ENCODE measurements at regions not wholly inside any gene's neighbourhood (a gene's known extent, or its start where the extent isn't known, plus 50 kb on each side); places are given as distances from the start of the nearest gene placed in this dataset.

- no peak for ATAC-seq
These were observed 318.7 kb downstream of the TMEM161B start for GRCh38 chr5:87949676-87950631.

GRCh38 chr5:87948486-87948885 is 320.2 kb downstream of the TMEM161B start:
- Histone ChIP-seq H3K4me1 (ENCODE audit: control insufficient read depth, insufficient read depth, low read length) (no peaks in the 10 kb centered on the region), H3K9me3 (ENCODE audit: control insufficient read depth, insufficient read depth, low read depth, low read length) (no peaks in the 10 kb centered on the region), H3K27me3 (ENCODE audit: control insufficient read depth, insufficient read depth, low read length) (no peaks in the 10 kb centered on the region), H3K36me3 (ENCODE audit: control insufficient read depth, insufficient read depth, low read length) (no peaks in the 10 kb centered on the region), H3K4me3 (ENCODE audit: low read depth in 2 of 2, low read length in 2 of 2) (no peak overlapping the region), H3K27ac (ENCODE audit: low read length) (no peak overlapping the region)
- no peak for TF ChIP-seq POLR2AphosphoS5 (IDR thresholded peaks at IDR 0.05; ENCODE audit: low read depth, low read length)
- TF ChIP-seq SIN3A (IDR thresholded peaks at IDR 0.05; ENCODE audit: borderline replicate concordance, insufficient read depth, low read depth, low read length), result no peak
- no peak for TF ChIP-seq CTCF (IDR thresholded peaks at IDR 0.05)
- TF ChIP-seq TCF7L2 (IDR thresholded peaks at IDR 0.05; ENCODE audit: low read depth, low read length), result no peak
- no peak for TF ChIP-seq REST (IDR thresholded peaks at IDR 0.05; ENCODE audit: insufficient read depth in 1 of 2, low read depth in 2 of 2, low read length in 1 of 2)
- in situ Hi-C loops (cut with HindIII; ENCODE audit: low pct_unique_long_range_greater_than_20kb, low sequenced_read_pairs), result no loop called here
- no TSS peak for BruUV-seq (replicated peaks)
- intact Hi-C loops (cut with micrococcal nuclease; ENCODE audit: unreplicated experiment), result no loop called here
- ATAC-seq, result no peak
- POLR2A ChIA-PET, result no interaction called here
- CTCF ChIA-PET, result no interaction called here
- DNase-seq (ENCODE audit: low read depth, low spot score), result no peak

More at GRCh38 chr5:87949676-87950631, 318.7 kb downstream of the TMEM161B start:
- in situ Hi-C loops (cut with HindIII; ENCODE audit: low pct_unique_long_range_greater_than_20kb, low sequenced_read_pairs), result no loop called here
- ChIA-PET POLR2A (no interaction called here), CTCF (no interaction called here)
- Histone ChIP-seq H3K36me3 (ENCODE audit: control insufficient read depth, insufficient read depth, low read length) (no peaks in the 10 kb centered on the region), H3K4me1 (ENCODE audit: control insufficient read depth, insufficient read depth, low read length) (no peaks in the 10 kb centered on the region), H3K27ac (ENCODE audit: low read length) (no peak overlapping the region), H3K9me3 (ENCODE audit: control insufficient read depth, insufficient read depth, low read depth, low read length) (no peaks in the 10 kb centered on the region), H3K4me3 (ENCODE audit: low read depth in 2 of 2, low read length in 2 of 2) (no peak overlapping the region), H3K27me3 (ENCODE audit: control insufficient read depth, insufficient read depth, low read length) (no peaks in the 10 kb centered on the region)
- BruUV-seq (replicated peaks), result no TSS peak
- no peak for DNase-seq (ENCODE audit: low read depth, low spot score)
- intact Hi-C loops (cut with micrococcal nuclease; ENCODE audit: unreplicated experiment), result no loop called here
- TF ChIP-seq POLR2AphosphoS5 (IDR thresholded peaks at IDR 0.05; ENCODE audit: low read depth, low read length), result no peak

- in situ Hi-C loops (cut with HindIII; ENCODE audit: low pct_unique_long_range_greater_than_20kb, low sequenced_read_pairs), result no loop called here
- Histone ChIP-seq H3K9me3 (ENCODE audit: control insufficient read depth, insufficient read depth, low read depth, low read length) (no peaks in the 10 kb centered on the region), H3K27me3 (ENCODE audit: control insufficient read depth, insufficient read depth, low read length) (no peaks in the 10 kb centered on the region), H3K4me1 (ENCODE audit: control insufficient read depth, insufficient read depth, low read length) (no peaks in the 10 kb centered on the region), H3K4me3 (ENCODE audit: low read depth in 2 of 2, low read length in 2 of 2) (no peak overlapping the region), H3K27ac (ENCODE audit: low read length) (no peak overlapping the region), H3K36me3 (ENCODE audit: control insufficient read depth, insufficient read depth, low read length) (no peaks in the 10 kb centered on the region)
- ATAC-seq, result no peak
- DNase-seq (ENCODE audit: low read depth, low spot score), result no peak
- CTCF ChIA-PET, result no interaction called here
- BruUV-seq (replicated peaks), result no TSS peak
- POLR2A ChIA-PET, result no interaction called here
- intact Hi-C loops (cut with micrococcal nuclease; ENCODE audit: unreplicated experiment), result no loop called here
- no peak for TF ChIP-seq REST (IDR thresholded peaks at IDR 0.05; ENCODE audit: insufficient read depth in 1 of 2, low read depth in 2 of 2, low read length in 1 of 2)
- TF ChIP-seq SIN3A (IDR thresholded peaks at IDR 0.05; ENCODE audit: borderline replicate concordance, insufficient read depth, low read depth, low read length), result no peak
- TF ChIP-seq CTCF (IDR thresholded peaks at IDR 0.05), result no peak
- no peak for TF ChIP-seq POLR2AphosphoS5 (IDR thresholded peaks at IDR 0.05; ENCODE audit: low read depth, low read length)
- no peak for TF ChIP-seq TCF7L2 (IDR thresholded peaks at IDR 0.05; ENCODE audit: low read depth, low read length)
These were observed 322.4 kb downstream of the TMEM161B start for GRCh38 chr5:87946271-87946670.

All from Panc1 (cell line).